ENCODE measurements at regions not wholly inside any gene's neighbourhood (a gene's known extent, or its start where the extent isn't known, plus 50 kb on each side); places are given as distances from the start of the nearest gene placed in this dataset.
"Not testable (repeated sequence)": the region's sequence is repeated elsewhere in the genome, so short reads cannot be mapped to it uniquely, and the experiment has no call there.

DNA sequence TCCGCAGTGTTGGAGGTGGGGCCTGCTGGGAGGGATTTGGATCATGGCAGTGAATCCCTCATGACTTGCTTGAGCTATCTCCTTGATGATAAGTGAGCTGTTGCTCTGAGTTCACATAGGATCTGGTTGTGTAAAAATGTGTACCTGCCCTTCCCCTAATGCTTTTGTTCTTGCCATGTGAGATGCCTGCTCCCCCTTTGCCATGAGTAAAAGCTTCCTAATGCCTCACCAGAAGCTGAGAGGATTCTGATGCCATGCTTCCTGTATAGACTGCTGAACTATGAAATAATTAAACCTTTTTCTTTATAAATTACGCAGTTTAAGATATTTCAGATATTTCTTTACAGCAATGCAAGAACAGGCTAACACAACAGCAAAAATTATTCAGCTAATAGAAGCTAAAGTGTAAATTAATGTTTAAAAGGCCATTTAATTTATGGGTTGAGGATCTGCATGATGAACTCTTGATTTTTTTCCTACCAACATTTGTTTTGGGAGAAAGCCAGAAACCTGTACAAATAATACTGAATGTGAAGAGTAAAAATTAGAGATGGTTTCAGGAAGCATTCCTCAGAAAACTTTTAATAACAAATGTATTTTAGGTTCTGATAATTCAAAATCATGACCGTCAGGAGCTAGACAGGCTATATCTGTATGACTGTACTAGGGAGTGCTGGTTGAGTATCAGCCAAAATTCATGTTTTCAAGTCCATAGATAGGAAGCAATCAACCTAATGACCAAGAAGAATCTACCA, 177.5 kb upstream of the GRIA4 start:
- no peak for DNase-seq (ENCODE audit: low read depth)

DNA sequence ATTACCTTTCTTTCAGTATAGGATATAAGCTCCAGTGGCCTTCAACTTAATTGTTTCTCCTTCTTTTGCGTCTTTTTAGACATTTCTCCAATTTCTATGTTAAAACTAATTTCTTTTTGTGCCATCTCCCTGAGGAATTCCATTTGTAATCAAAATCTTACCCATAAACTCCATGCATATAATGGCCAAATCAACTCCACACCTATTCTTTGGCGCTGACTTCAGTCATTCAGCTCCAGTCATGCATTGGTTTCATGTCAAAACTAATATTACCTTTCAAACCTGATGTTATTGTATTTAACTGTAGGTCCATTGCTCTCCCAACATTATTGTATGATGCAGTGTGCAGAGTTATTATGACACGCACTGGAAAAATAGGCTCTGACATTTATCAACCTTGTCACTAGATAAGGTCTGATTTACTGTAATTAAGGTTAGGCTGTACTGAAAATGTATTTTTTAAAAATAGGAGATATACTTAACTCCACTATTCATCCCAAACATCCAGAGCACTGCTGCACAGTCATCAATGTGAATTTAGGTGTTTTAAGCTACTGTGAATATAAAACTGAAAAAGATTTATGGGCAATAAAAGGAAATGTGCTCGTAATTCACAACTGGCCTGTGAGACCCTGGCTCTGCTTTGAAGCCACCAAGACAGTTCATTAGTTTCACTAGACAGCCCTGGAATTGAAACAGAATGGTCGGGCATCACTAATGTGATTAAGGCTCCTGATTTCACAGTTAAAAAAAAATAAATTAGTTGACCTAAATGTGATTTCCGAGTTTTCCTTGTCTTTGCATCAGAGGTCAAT, 180.6 kb upstream of the GRIA4 start:
- no peak for DNase-seq (ENCODE audit: low read depth)

DNA sequence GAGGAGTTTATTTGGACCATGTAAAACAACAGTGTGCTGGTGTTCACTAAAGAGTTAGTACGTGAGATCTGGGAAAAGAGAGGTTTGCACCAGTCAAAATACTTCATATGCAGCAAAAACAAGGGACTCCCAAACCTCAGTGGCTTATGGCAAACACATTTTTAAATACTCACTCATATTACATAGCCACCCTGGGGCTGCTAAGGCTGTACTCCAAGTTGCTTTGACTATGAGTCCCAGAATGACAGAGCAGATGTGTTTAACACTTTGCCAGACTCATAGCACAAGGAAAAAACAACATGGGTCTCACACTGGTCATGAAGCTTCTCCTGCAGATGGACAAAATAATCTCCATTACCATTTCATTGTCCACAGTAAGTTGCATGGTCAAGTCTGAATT, 202.8 kb upstream of the GRIA4 start:
- DNase-seq (ENCODE audit: low read depth): no peak

DNA sequence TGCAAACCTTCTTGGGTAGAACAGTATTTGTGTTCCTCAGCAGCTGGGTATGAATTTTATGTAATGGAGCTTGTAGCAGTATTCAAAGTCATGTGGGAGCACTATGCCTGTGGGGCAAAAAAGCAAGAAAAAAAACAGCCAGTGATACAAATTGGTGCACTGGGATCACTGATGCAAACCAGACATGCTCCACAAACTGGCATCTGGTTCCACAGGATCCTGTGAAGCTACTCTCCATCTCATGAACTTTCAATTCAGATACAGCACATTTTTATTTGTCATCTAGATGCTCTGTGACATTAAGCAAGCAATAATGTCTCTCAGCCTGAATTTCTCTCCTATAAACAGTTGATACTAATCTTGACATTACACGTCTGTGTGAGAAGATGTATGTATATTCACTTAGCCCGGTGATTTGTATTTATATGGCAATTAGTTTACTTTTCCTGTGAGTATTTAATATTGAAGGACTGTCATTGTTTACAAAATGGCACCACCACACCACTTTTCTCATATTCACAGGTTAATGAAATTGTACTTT, 208.5 kb upstream of the GRIA4 start:
- no peak for DNase-seq (ENCODE audit: low read depth)

DNA sequence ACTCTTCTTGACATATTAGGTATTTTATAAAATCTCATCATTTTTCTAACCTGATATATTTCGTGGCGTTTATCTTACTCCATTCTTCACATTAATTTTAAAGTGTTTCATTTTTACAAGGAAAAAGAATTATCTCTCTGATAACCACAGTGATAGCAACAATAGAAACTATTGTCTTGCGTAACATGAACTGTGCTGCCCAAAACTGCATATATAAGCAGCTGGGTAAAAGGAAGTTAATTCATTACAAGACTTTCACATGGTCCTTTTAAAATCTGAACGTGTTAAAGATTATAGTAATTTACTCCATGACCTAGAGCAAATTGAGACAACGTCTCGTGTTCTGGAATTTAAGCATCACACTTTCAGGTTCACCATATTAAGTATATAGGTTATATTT, 210.4 kb upstream of the GRIA4 start:
- DNase-seq (ENCODE audit: low read depth): no peak

DNA sequence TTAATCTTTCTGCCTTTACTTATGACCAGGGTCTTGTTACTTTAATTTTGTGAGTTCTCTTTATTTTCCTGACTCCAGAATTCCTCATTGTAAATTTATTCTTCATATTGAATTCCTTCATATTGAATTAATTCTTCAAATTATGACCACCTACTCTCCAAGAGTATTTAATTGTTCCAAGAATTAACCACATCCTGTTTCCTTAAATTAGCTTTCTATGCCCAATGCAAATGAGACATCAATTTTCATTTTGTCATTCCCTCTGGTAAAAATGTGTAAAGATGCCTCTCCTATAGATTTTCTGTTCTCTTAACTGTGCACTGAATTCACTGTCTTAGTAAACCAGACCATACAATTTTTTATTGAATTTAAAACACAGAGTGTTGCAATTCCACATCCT, 211.2 kb upstream of the GRIA4 start:
- DNase-seq (ENCODE audit: low read depth): no peak

DNA sequence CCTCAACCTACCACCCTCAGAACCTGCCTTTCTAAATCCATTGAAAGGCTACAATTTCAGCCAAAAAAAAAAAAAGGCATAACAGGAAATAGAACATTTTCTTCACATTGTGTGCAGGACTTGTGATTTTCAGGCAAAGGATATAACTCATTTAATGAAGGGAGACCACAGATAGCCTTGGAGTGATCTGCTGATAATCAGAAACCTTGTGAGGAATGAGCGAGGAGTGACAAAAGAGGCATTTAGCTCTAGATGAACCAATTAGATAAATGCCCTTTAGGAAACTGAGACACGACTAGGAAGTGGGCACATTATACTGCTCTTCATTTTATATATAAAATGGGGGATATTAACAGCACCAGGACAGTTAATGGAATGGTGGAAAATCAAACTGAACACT, 216.5 kb upstream of the GRIA4 start:
- no peak for DNase-seq (ENCODE audit: low read depth)

DNA sequence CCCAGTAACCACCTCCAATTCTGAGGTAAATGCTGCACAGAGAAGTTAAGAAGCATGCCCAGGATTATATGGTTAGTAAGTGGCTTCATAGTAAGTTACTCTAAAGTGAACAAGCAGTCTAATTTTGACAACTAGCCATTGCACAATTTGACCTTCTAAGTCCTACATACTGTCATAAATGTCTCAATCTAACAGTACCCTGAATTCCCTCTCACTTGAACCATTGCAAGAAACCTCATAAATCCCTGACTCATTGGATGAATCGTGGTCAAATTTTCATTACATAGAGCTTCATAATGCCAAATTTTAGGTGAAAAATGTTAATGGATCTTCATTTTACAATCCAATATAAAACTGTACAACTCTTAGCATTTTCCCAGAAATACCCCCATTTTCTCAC, 217.3 kb upstream of the GRIA4 start:
- peak; percentile 4 for DNase-seq (ENCODE audit: low read depth)

DNA sequence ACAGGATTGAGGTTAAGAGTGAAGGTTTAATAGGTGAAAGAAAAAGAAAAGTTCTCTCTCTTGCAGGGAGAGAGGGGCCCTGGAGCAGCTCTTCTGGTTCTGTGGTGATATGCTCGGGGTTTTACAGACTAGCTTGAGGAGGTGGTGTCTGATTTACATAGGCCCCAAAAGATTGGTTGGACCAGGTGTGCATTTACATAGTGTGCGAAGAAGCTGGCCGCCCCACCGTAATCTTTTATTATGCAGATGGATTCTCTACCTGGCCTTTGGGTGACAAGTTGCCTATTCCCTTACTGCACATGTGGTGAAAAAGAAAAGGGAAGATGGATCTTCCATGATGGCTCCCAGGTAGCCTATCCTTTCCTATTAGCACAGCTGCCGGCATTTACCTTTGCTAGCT, 219.9 kb upstream of the GRIA4 start:
- DNase-seq (ENCODE audit: low read depth): no peak

DNA sequence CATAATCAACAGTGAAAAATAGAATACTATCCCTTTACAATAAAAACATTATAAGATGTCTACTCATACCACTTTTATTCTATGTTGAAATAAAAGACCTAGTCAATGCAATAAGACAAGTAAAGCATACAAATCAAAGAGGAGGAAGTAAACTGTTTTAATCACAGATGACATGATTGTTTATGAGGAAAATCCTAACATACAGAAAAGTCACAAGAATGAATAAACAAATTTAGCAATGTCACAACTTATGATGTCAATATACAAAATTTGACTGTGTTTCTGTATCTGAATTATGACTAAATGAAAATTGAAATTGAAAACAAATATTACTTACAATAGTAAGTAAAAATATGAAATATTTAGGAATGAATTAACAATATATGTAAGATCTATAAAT, 221.9 kb upstream of the GRIA4 start:
- no peak for DNase-seq (ENCODE audit: low read depth)

DNA sequence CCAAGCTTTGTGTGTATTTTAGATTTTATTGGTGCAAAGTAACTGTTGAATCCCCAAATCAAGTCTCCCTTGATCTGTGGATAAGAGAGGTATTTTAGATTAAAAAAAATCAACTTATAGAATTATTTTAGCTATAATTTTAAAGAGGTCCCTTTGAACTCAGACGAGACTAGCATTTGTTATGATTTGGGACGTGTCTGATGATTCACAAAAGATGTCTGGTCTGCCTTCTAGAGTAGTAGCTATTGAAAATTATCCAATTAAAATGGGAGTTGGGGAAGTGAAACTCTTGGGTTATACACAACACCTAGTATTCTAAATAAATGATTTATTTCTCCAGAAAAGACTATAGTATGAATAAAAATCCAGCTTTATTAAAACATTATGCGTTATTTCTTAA, 227.9 kb upstream of the GRIA4 start:
- no peak for DNase-seq (ENCODE audit: low read depth)

DNA sequence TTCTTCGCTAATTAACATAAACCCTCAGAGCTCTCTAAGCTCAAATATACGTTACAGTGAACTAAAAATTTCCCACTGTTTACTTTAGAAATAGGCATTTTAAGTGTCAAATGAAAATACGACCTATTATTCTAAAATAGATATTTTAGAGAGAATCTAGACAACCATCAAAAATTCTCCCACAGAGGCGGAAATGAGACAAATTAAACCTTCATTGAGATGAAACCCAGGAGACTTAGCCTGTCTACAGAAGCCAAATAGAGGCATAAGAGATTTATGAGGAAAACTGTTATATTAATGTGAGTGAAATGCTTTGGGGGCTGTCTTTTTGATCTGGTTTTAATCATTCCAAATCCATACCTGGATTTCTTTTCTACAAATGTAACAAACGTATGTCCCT, 232.0 kb upstream of the GRIA4 start:
- DNase-seq (ENCODE audit: low read depth): no peak

DNA sequence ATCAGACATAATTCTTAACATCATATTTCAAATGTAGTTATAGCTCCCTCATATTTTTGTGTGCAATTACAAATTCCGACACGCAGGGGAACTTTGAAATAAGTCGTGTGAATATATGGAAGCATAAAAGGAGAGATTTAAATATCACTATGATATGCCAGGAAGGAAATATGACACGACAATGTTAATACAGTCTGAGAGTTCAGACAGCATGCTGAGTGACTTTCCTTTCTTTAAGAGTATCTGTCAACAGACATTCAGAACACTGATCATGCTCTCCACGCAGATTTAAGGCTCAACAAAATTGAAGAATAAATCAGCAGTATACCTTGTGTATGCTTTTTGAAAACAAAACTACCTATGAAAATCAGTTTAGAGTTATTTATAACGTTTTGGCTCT, 232.6 kb upstream of the CARD18 start:
- no peak for DNase-seq (ENCODE audit: low read depth)

DNA sequence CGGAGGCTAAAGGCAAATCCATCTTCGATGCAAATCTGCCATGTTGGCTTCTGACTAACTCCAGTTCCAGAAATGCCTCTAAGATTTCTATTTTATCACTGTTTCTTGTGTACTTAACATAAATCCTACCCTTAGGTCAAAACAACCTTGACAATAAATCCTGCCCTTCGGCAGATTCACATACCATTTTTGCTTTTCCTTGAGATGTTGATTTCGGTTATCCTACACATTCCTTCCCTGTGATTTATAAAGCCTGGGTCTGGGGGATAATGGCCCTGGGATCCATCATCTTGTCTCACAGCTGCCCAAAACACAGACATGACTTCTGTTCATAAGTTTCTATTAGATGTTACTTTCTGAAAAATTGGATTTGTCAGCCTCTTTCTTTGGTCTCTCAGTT, 231.7 kb upstream of the CARD18 start:
- no peak for DNase-seq (ENCODE audit: low read depth)

DNA sequence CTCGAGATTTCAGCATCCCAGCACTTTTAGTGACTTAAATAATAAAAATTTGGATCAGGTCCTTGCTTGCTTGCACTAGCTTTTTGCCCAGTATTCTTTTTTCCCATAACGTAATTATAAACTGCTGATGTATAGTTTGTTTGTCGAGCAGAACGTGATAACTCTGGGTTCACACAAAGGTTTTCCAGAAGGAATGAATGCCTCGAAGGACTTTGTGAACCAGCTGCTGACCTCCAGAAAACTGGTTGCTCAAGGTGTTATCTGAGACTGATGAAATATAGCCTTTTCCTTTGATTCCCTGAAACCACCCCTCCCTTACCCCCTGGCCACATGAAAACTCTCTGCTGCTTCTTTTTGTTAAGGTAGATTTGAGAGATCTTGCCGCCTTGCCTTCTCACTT, 229.1 kb upstream of the CARD18 start:
- DNase-seq (ENCODE audit: low read depth): no peak

DNA sequence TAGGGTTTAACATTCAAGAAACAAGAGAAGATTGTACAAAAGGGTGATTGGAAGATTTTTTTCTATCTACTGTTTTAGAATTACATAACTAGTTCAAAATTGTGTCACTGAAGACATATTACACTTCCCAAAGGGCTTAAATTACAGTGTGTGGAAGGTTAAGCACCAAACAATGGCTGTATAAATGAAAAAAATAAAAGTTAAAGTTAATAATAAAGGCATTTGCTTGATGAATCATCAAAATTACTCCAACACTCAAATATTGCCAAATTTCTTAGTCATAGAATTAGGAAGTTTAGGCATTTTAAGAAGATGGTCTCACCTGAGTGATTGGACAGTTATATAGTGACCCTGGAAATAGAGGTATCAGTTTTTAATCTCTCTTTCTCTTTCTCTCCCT, 227.6 kb upstream of the CARD18 start:
- no peak for DNase-seq (ENCODE audit: low read depth)

DNA sequence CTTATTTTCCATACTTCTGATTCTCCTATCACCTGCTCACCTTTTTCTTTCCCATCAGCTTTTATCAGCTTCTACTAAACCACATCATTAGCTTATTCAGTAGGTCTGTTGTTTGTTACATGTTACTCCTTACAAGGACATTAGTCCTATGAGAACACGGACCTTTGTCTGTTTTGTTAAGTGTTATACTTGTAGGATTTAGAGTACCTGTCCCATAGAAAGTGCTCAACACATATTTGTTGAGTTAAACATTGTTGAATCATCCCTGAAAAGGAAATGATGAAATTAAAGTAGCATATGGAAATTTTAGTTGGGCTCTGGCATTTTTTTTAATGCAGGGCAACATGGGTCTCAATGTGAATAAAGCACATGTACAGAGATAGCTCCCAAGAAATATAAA, 222.1 kb upstream of the CARD18 start:
- DNase-seq (ENCODE audit: low read depth): no peak

DNA sequence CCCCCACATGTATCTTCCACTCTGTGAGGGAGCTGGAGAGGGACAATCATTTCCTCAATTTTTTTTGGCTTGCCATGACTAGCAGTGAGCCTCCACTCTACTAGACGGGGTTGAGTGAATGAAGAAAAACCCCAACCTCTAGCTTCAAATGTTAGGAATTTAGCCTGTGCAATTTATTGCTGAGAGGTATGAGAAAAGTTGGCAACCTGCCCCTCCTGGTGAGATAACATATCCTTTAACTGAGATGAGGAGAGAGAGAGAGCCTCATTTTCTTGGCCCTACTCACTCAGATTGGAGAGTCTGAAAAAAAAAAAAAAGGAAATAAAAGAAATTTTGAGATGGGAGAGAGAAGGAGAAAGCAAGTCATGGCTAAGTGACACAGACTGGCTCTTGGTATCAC, 218.2 kb upstream of the CARD18 start:
- DNase-seq (ENCODE audit: low read depth): no peak

DNA sequence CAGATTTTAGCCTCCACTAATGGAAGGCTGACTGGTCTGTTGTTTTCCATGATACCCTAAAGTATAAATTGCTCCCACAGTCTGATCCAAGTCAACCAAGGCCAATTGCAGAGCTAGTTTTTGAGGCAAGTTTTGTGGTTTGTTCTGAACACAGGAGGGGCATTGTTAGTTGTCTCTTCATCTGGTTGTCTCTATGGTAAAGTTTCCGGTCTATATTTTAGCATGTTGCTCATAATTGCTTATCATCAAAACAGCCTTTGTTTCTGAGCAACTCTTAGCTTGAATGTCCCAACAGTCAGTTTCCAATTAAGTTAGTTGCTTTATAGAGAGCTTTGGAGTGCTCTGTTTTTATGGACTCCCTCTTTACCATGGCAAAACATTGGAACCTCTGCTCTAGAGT, 217.6 kb upstream of the CARD18 start:
- no peak for DNase-seq (ENCODE audit: low read depth)

DNA sequence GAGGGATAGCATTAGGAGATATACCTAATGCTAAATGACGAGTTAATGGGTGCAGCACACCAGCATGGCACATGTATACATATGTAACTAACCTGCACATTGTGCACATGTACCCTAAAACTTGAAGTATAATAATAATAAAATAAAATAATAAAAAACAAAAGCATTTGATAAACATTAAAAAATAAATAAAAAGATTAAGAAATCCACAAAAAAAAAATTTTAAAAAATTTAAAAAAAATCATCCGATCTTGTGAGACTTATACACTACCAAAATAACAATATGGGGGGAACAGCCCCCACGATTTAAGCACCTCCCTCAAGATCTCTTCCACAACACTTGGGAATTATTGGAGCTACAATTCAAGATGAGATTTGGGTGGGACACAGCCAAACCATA, 210.3 kb upstream of the CARD18 start:
- not testable (repeated sequence) for DNase-seq (ENCODE audit: low read depth)

DNA sequence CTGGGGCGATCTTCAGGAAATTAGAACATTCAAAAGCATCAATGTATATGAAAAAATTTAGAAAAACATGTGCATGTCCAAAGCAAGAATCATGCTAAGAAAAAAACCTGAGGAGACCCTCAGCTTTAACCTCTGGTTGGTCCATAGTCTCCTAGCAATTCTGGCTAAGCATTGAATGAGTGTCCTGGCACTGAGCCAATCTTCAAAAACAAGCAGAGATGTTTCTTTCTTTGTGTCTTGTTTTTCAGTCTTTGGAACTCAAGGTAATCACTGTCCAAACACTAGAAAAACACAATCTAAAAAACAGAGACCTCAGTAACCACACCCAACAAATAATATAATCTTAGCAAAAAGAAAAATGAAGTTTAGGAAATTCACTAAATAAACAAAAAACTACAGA, 205.4 kb upstream of the CARD18 start:
- no peak for DNase-seq (ENCODE audit: low read depth)

DNA sequence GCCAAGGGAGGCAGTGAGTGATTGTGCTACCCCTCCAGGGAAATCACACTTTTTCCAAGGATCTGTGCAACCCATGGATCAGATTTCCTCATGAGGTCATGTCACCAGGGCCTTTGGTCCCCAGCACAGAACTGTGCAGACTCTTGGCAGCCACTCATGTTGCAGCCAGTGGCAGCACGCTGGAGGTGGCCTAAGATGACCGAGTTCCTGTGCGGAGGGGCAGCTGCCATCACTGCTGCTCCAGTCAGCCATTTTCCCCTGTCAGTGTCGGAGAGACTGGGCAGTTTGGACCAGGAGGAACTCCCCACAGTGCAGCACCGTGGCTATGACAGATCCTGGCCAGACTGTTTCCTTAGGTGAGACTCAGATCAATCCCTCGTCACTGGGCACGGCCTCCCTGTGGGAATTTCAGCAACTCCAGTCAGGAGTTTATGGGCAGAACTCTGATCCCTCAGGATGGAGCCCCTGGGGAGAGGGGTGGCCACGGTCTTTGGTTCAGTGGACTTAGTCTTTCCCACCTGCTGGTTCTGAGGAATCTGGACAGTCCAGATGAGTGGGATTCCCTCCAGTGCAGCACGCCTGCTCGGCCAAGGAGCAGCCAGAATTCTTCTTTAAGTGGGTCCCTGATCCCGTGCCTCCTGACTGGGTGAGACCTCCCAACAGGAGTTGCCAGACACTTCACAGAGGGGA, 194.6 kb upstream of the CARD18 start:
- DNase-seq (ENCODE audit: low read depth): no peak

DNA sequence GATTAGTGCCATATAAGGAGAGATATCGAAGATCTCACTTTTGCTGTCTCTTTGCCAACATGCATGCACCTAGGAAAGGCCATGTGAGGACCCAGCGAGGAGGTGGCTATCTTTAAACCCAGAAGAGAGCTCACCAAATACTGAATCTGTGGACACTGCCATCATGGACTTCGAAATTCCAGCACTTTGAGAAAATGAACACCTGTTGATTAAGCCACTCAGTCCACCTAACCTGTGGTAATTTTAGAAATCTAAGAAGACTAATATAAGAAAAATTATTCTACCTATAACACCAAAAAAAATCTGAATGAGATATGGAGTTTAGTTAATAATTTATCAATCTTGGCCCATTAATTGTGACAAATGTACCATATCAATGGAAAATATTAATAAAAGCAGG, 193.6 kb upstream of the CARD18 start:
- DNase-seq (ENCODE audit: low read depth): no peak
